SU-DHL-6 (cell line): ENCODE measurements at regions not wholly inside any gene's neighbourhood (a gene's known extent, or its start where the extent isn't known, plus 50 kb on each side); places are given as distances from the start of the nearest gene placed in this dataset.

Source experiments
- H2AFZ ChIP-seq: fragments of 200-600 bp; sonication (generic); 2 replicates; pipeline ENCODE4 v1.6.1; 2014; ENCODE audit warnings: low read depth, mild to moderate bottlenecking, moderate library complexity, mixed read lengths, antibody characterized with exemption, low read length; ENCODE audit not compliant: severe bottlenecking
- H3F3A ChIP-seq: fragments of 200-600 bp; shearing (Covaris generic); 2 replicates; pipeline ENCODE4 v1.6.0; 2016; ENCODE audit warnings: antibody characterized with exemption, mild to moderate bottlenecking; ENCODE audit not compliant: insufficient read depth
- H3K27ac ChIP-seq: fragments of 200-600 bp; sonication (generic); 2 replicates; pipeline ENCODE4 v1.5.1; 2016; ENCODE audit warnings: low read depth, mild to moderate bottlenecking, low read length, moderate library complexity, mixed read lengths
- H3K27me3 ChIP-seq: fragments of 200-600 bp; sonication (generic), shearing (Covaris generic); 2 replicates; pipeline ENCODE4 v1.6.0; 2014; ENCODE audit warnings: mild to moderate bottlenecking, low read length
- H3K36me3 ChIP-seq: fragments of 200-600 bp; sonication (generic); 2 replicates; pipeline ENCODE4 v1.6.1; 2014; ENCODE audit warnings: mild to moderate bottlenecking, low read length, mixed read lengths
- H3K4me2 ChIP-seq: fragments of 300-600, 200-600 bp; shearing (Covaris generic), sonication (generic); 2 replicates; pipeline ENCODE4 v1.6.0; 2014; ENCODE audit warnings: low read length, low read depth, mild to moderate bottlenecking; ENCODE audit not compliant: poor library complexity, severe bottlenecking
- H3K4me3 ChIP-seq: fragments of 200-600 bp; sonication (generic); 2 replicates; pipeline ENCODE4 v1.5.1; 2014; ENCODE audit warnings: antibody characterized with exemption, low read length, mild to moderate bottlenecking, mixed read lengths; ENCODE audit not compliant: insufficient read depth, poor library complexity, severe bottlenecking
- H3K79me2 ChIP-seq: fragments of 200-600 bp; sonication (generic); 2 replicates; pipeline ENCODE4 v1.6.1; 2014; ENCODE audit warnings: mild to moderate bottlenecking, low read length, moderate library complexity; ENCODE audit not compliant: insufficient read depth
- H3K9ac ChIP-seq: fragments of 200-600 bp; sonication (generic); 2 replicates; pipeline ENCODE4 v1.7.0; 2014; ENCODE audit warnings: mild to moderate bottlenecking, low read length
- H3K9me2 ChIP-seq: fragments of 200-600 bp; sonication (generic); replicated peaks from 2 replicates; pipeline ENCODE4 v1.6.1; 2014; ENCODE audit warnings: low read length; ENCODE audit not compliant: insufficient read depth
- H3K9me3 ChIP-seq: fragments of 200-600 bp; sonication (generic); 2 replicates; pipeline ENCODE4 v1.6.1; 2014; ENCODE audit warnings: low read length, mixed read lengths; ENCODE audit not compliant: insufficient read depth
- H4K20me1 ChIP-seq: fragments of 200-600 bp; sonication (generic); 2 replicates; pipeline ENCODE4 v1.6.1; 2014; ENCODE audit warnings: low read depth, mild to moderate bottlenecking, antibody characterized with exemption, low read length, moderate library complexity, mixed read lengths
- CTCF ChIP-seq: fragments of 200-600 bp; sonication (generic); IDR thresholded peaks from one replicate; pipeline ENCODE4 v1.5.1; 2017; ENCODE audit warnings: antibody characterized with exemption, mild to moderate bottlenecking, low read length, moderate library complexity; ENCODE audit not compliant: insufficient read depth, poor library complexity, severe bottlenecking
- EZH2phosphoT487 ChIP-seq: fragments of 200-600 bp; sonication (generic), shearing (Covaris generic); conservative IDR thresholded peaks from 2 replicates; pipeline ENCODE4 v1.6.1; 2018; ENCODE audit warnings: mild to moderate bottlenecking, antibody characterized with exemption, low read length, moderate library complexity, mixed read lengths

DNA sequence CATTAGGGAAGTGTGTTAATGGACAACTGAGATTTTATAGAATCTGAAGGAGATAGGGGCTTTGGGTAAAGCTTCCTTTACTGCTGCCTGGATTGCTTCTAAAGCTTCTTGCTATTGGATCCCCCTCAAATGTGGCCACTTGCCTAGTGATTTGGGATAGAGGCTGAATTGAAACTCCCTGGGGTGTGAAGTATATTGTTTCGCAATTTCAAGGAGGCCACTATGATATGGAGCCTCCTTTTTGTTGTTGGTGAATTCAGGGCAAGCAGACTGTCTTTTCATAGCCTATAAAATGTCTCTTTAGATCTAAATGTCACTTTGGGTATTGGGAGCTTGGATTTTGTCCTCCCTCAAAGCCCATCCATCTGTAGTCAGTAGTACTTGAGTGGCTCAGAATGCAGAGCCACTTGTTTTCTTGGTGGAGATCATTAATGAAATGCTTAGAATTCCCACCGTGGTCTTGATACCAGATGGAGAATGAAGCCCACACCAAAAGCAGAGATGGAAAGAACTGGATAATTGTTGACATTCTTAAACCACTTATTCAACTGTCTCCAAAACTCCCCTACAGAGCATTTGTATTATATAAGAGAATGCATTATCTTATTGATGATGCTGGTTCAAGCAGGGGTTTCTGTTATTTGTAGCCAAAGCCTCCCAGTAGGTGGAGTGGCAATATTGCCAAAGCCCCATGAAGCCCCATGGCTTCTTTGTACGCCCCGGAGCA, 144.3 kb upstream of the KCNE2 start:
- Histone ChIP-seq H3K9me3 (no peaks in the 10 kb centered on the region), H4K20me1 (no peaks in the 10 kb centered on the region), H3K27ac (no peak overlapping the region), H3K4me2 (no peak overlapping the region), H2AFZ (no peak overlapping the region), H3K9me2 (no peaks in the 10 kb centered on the region), H3F3A (no peaks in the 10 kb centered on the region), H3K36me3 (no peaks in the 10 kb centered on the region), H3K9ac (no peak overlapping the region), H3K27me3 (no peaks in the 10 kb centered on the region), H3K79me2 (no peaks in the 10 kb centered on the region), H3K4me3 (no peak overlapping the region)
- TF ChIP-seq CTCF (no peak), EZH2phosphoT487 (no peak)

- Histone ChIP-seq H3K79me2 (no peaks in the 10 kb centered on the region), H3K9me2 (no peaks in the 10 kb centered on the region), H3K9me3 (no peaks in the 10 kb centered on the region), H3F3A (no peaks in the 10 kb centered on the region), H3K36me3 (no peaks in the 10 kb centered on the region), H3K9ac (no peak overlapping the region), H3K27ac (no peak overlapping the region), H3K4me3 (no peak overlapping the region), H3K27me3 (no peaks in the 10 kb centered on the region), H4K20me1 (no peaks in the 10 kb centered on the region), H3K4me2 (no peak overlapping the region), H2AFZ (no peak overlapping the region)
- no peak for TF ChIP-seq CTCF
- TF ChIP-seq EZH2phosphoT487, result no peak
Observed at GRCh38 chr21:34220556-34221195, 143.1 kb upstream of the KCNE2 start.

DNA sequence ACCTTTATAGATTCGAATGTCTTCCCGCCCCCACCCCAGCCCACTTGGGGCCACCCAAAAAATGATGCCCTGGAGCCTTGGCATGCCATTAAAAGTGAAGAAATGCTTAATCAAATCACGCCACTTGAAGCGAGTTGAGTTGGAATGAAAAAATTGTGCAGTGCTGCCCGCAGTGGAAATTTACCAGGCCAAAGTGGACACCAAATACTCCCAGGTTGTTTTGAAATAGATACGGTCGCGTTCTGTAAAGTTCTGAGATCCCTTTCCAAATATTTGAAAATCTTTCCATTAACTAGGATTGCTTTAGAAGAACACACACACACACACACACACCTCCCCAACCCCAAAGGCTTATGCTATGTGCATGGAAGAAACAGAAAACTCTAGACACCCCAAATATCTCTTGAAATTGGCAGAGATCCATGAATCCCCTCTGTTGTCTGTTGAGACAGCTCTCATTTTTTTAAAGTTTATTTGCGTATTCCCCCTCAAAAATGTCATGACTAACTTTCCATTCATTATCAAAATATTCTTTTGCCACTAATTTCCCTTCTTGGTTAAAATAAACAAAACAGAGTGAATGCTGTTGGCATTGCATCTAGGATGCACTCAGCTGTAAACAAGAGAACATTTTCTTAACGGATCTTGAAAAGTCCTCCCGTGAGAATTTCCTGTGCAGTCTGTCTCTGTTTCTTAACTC, 142.3 kb upstream of the KCNE2 start:
- H3K27me3 ChIP-seq, result no peaks in the 10 kb centered on the region
- H4K20me1 ChIP-seq, result no peaks in the 10 kb centered on the region
- H3K4me3 ChIP-seq, result no peak overlapping the region
- no peaks in the 10 kb centered on the region for H3F3A ChIP-seq
- H3K9ac ChIP-seq, result no peak overlapping the region
- TF ChIP-seq CTCF (no peak), EZH2phosphoT487 (no peak)
- H3K36me3 ChIP-seq, result no peaks in the 10 kb centered on the region
- H3K9me2 ChIP-seq, result no peaks in the 10 kb centered on the region
- no peak overlapping the region for H2AFZ ChIP-seq
- H3K9me3 ChIP-seq, result no peaks in the 10 kb centered on the region
- H3K79me2 ChIP-seq, result no peaks in the 10 kb centered on the region
- no peak overlapping the region for H3K27ac ChIP-seq
- no peak overlapping the region for H3K4me2 ChIP-seq
